Erythroblast (primary cell): ENCODE measurements at regions not wholly inside any gene's neighbourhood (a gene's known extent, or its start where the extent isn't known, plus 50 kb on each side); places are given as distances from the start of the nearest gene placed in this dataset.

Experiments
- GATA1 ChIP-seq: IDR thresholded peaks from 2 replicates; pipeline ENCODE4 v1.6.1; 2011; ENCODE audit warnings: low read depth, mild to moderate bottlenecking, control low read depth, low read length, moderate library complexity
- POLR2A ChIP-seq: IDR thresholded peaks from 2 replicates; pipeline ENCODE4 v1.6.1; 2011; ENCODE audit warnings: mild to moderate bottlenecking, low read length

- TF ChIP-seq POLR2A = no peak
- TF ChIP-seq GATA1 = no peak
Measured at GRCh38 chr3:8095724-8096123, 405.9 kb upstream of the LMCD1 start.
